ENCODE measurements at regions not wholly inside any gene's neighbourhood (a gene's known extent, or its start where the extent isn't known, plus 50 kb on each side); places are given as distances from the start of the nearest gene placed in this dataset.

DNA sequence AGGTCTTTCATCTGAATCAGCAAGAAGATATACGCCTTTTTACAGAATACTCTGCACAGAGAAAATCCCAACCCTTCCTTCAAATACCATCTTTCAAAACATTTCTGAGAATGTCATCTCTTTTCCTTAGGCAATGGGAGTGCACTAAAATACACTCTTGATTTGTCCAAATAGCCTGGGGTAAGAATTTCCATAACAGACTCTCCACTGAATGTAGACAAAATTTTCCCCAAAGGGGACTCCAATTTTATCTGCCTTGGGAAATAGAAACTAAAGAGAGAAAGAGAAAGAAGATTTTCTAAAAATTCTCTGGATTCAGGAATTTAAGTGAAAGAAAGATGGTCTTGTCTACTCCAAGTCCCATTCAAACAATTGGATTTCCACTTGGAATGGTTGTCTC is 394.5 kb upstream of the CHAC2 start:
- Mint-ChIP-seq H3K4me3 (peak overlapping the region; percentile 17; the same call in 1 of the 2 replicates), H3K27me3 (ENCODE audit: insufficient read depth) (peaks cover 3% of the 10 kb centered on the region; the same call in 1 of the 2 replicates), H3K4me1 (ENCODE audit: low read depth) (peaks cover 17% of the 10 kb centered on the region), H3K36me3 (ENCODE audit: low read depth) (peaks cover 6% of the 10 kb centered on the region; the same call in 1 of the 2 replicates), H3K27ac (no peak overlapping the region), H3K9me3 (peaks cover 12% of the 10 kb centered on the region; the same call in 1 of the 2 replicates)
- TF ChIP-seq, protein P1, sequence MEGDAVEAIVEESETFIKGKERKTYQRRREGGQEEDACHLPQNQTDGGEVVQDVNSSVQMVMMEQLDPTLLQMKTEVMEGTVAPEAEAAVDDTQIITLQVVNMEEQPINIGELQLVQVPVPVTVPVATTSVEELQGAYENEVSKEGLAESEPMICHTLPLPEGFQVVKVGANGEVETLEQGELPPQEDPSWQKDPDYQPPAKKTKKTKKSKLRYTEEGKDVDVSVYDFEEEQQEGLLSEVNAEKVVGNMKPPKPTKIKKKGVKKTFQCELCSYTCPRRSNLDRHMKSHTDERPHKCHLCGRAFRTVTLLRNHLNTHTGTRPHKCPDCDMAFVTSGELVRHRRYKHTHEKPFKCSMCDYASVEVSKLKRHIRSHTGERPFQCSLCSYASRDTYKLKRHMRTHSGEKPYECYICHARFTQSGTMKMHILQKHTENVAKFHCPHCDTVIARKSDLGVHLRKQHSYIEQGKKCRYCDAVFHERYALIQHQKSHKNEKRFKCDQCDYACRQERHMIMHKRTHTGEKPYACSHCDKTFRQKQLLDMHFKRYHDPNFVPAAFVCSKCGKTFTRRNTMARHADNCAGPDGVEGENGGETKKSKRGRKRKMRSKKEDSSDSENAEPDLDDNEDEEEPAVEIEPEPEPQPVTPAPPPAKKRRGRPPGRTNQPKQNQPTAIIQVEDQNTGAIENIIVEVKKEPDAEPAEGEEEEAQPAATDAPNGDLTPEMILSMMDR (IDR thresholded peaks at IDR 0.05) = no peak
- DNase-seq = no peak

DNA sequence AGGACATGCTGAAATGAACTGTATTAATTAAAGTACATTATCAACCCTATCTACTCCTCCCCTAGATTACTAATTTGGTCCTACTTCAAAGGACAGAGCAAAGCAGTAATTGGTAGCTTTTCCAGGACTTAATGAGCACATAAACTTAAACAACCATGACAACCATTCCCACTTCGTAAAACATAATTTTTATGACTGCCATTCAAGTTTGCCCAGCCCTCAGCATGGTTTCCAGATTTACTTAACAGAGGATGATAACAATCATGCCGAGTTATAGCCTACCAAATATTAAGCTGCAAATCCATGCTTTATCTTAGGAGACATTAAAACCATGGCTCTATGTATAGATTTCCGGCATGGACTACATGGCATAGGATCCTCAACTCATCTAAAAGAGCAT is 401.1 kb upstream of the CHAC2 start:
- peaks cover 13% of the 10 kb centered on the region; the same call in 1 of the 2 replicates for H3K4me1 Mint-ChIP-seq (ENCODE audit: low read depth)
- H3K27ac Mint-ChIP-seq = no peak overlapping the region
- TF ChIP-seq, protein P1 (IDR thresholded peaks at IDR 0.05) = no peak
- peaks cover 8% of the 10 kb centered on the region; the same call in 1 of the 2 replicates for H3K36me3 Mint-ChIP-seq (ENCODE audit: low read depth)
- H3K9me3 Mint-ChIP-seq = peaks cover 4% of the 10 kb centered on the region; the same call in 1 of the 2 replicates
- peaks cover 2% of the 10 kb centered on the region; the same call in 1 of the 2 replicates for H3K27me3 Mint-ChIP-seq (ENCODE audit: insufficient read depth)
- no peak overlapping the region for H3K4me3 Mint-ChIP-seq
- DNase-seq = no peak

DNA sequence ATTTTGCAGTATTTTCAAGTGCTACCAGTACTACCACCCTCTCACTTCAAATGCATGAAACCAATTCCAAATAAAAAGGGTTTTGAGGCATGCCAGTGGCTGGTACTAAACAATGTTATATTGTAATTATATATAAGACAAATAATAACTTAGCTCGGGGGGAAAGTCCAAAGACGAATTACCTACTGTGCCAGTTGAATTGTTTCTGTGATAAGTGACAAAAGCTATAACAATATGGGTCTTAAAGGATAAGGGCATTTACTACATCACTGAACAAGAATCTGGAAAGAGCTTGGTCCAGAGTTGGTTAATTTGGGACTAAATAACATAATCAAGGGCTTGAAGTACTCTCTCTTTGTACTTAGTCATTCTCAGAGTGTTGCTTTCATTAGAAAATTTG is 404.7 kb upstream of the CHAC2 start:
- no peak overlapping the region for H3K27ac Mint-ChIP-seq
- DNase-seq = no peak
- H3K27me3 Mint-ChIP-seq (ENCODE audit: insufficient read depth) = peaks cover 2% of the 10 kb centered on the region; the same call in 1 of the 2 replicates
- peaks cover 12% of the 10 kb centered on the region for H3K9me3 Mint-ChIP-seq
- H3K4me3 Mint-ChIP-seq = no peak overlapping the region
- H3K4me1 Mint-ChIP-seq (ENCODE audit: low read depth) = peaks cover 18% of the 10 kb centered on the region; the same call in 1 of the 2 replicates
- H3K36me3 Mint-ChIP-seq (ENCODE audit: low read depth) = peaks cover 18% of the 10 kb centered on the region; the same call in 1 of the 2 replicates
- TF ChIP-seq, protein P1 (IDR thresholded peaks at IDR 0.05) = no peak

DNA sequence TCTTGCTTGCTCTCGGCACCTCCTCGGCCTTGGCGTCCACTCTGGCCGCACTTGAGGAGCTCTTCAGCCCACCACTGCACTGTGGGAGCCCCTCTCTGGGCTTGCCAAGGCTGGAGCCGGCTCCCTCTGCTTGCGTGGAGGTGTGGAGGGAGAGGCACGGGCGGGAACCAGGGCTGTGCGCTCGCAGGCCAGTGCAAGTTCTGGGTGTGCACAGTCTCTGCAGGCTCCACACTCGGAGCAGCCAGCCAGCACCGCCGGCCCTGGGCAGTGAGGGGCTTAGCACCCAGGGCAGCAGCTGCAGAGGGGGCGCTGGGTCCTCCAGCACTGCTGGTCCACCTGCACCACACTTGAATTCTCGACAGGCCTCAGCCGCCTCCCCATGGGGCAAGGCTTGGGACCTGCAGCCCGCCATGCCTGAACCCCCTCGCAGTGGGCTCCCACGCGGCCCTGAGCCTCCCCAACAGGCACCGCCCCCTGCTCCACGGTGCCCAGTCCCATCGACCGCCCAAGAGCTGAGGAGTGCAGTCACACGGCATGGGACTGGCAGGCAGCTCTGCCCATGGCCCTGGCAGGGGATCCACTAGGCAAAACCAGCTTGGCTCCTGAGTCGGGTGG is 411.2 kb upstream of the CHAC2 start:
- Mint-ChIP-seq H3K27ac (no peak overlapping the region), H3K9me3 (peaks cover 27% of the 10 kb centered on the region), H3K4me3 (no peak overlapping the region), H3K27me3 (ENCODE audit: insufficient read depth) (peaks cover 2% of the 10 kb centered on the region; the same call in 1 of the 2 replicates), H3K36me3 (ENCODE audit: low read depth) (peaks cover 21% of the 10 kb centered on the region), H3K4me1 (ENCODE audit: low read depth) (peaks cover 19% of the 10 kb centered on the region; the same call in 1 of the 2 replicates)
- TF ChIP-seq, protein P1 (IDR thresholded peaks at IDR 0.05) = no peak
- DNase-seq = no peak

DNA sequence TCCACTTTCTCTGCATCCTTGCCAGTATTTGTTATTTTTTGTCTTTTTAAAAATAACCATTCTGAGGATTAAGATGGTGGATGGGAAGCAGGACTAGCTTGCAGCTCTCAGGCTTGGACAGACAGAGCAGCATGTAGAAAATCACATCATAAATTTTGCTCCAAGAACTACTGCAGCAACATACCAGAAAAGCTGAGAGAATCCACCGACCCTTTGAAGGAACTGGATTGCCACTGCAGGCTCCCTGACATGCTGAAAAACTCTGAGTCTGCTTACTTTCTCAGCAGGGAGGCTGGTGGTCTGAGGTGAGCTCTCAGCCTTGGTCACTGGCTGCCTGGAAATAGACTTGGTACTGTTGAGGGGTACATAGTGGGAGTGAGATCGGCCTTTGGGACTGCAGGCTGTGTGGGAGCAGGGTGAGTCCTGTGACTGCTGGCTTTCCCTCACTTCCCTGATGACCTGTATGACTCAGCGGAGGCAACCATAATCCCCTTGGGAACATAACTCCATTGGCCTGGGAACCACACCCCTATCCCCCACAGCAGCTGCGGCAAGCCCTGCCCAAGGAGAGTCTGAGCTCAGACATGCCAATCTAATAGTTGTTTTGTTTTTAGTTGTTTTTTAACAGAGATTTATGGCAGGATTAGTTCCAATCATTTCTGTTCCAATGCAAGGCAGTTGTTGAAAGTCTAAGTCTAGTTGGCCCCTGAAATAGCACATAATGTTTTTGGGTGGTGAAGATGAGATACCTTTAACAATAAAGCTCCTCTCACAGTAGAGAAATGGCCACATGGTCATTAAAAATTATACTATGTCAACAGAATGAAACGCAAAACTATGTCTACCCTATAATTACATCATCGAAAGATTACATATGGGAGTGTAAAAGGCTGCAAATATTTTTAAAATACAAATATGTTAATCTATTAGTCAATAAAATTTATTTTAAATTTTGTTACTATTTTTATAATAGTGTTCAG is 414.2 kb upstream of the CHAC2 start:
- H3K4me3 Mint-ChIP-seq = peak overlapping the region; percentile 20; the same call in 1 of the 2 replicates
- peaks cover 24% of the 10 kb centered on the region; the same call in 1 of the 2 replicates for H3K4me1 Mint-ChIP-seq (ENCODE audit: low read depth)
- H3K9me3 Mint-ChIP-seq = peaks cover 19% of the 10 kb centered on the region
- peaks cover 2% of the 10 kb centered on the region; the same call in 1 of the 2 replicates for H3K27me3 Mint-ChIP-seq (ENCODE audit: insufficient read depth)
- TF ChIP-seq, protein P1 (IDR thresholded peaks at IDR 0.05) = no peak
- no peak for DNase-seq
- H3K36me3 Mint-ChIP-seq (ENCODE audit: low read depth) = peaks cover 13% of the 10 kb centered on the region
- peak overlapping the region; percentile 67 for H3K27ac Mint-ChIP-seq

All from HFFc6 (cell line).